ENCODE measurements at regions not wholly inside any gene's neighbourhood (a gene's known extent, or its start where the extent isn't known, plus 50 kb on each side); places are given as distances from the start of the nearest gene placed in this dataset.
"Not testable (repeated sequence)": the region's sequence is repeated elsewhere in the genome, so short reads cannot be mapped to it uniquely, and the experiment has no call there.

GRCh38 chr7:12831024-12831423 lies 143.6 kb downstream of the ARL4A start:
- Histone ChIP-seq H3K79me1 (ENCODE audit: low read length) (no peaks in the 10 kb centered on the region), H3K4me3 (ENCODE audit: low read length) (no peak overlapping the region), H2AK5ac (ENCODE audit: low read length) (no peak overlapping the region), H3K27me3 (ENCODE audit: insufficient read depth, low read length, poor library complexity) (no peaks in the 10 kb centered on the region), H3K4ac (ENCODE audit: low read depth, low read length) (no peak overlapping the region), H3K79me2 (ENCODE audit: control insufficient read depth, insufficient read depth, low read length) (no peaks in the 10 kb centered on the region), H4K5ac (ENCODE audit: low read length) (no peak overlapping the region), H2BK120ac (ENCODE audit: low read depth, low read length) (no peak overlapping the region), H3K18ac (ENCODE audit: low read length) (no peak overlapping the region), H3K9ac (ENCODE audit: low read length) (no peak overlapping the region), H2BK5ac (ENCODE audit: low read length) (no peak overlapping the region), H3K36me3 (ENCODE audit: control insufficient read depth, insufficient read depth, low read length) (no peaks in the 10 kb centered on the region), H3K56ac (ENCODE audit: low read length) (no peak overlapping the region), H3K27ac (ENCODE audit: low read depth, low read length) (no peak overlapping the region), H3K23ac (ENCODE audit: low read length) (no peak overlapping the region), H2BK15ac (replicated peaks; ENCODE audit: low read depth) (no peak overlapping the region), H3K4me2 (ENCODE audit: low read length) (no peak overlapping the region), H3K4me1 (ENCODE audit: control insufficient read depth, low read depth, low read length) (no peaks in the 10 kb centered on the region), H4K8ac (ENCODE audit: low read depth, low read length) (no peak overlapping the region)
- WGBS (ENCODE audit: extremely low coverage, insufficient coverage, low lambda C conversion rate): no CpG with 5 or more reads among the region's 3 CpGs
- DNase-seq: no peak

GRCh38 chr7:12833829-12834228 lies 146.4 kb downstream of the ARL4A start:
- WGBS (ENCODE audit: extremely low coverage, insufficient coverage, low lambda C conversion rate): no CpG with 5 or more reads among the region's 2 CpGs
- no peak for DNase-seq
- H3K18ac ChIP-seq (ENCODE audit: low read length): no peak overlapping the region

GRCh38 chr7:12834782-12835181 lies 147.3 kb downstream of the ARL4A start:
- no peak overlapping the region for H3K4me3 ChIP-seq (ENCODE audit: low read length)
- H4K5ac ChIP-seq (ENCODE audit: low read length): no peak overlapping the region
- H3K9ac ChIP-seq (ENCODE audit: low read length): no peak overlapping the region
- no peak overlapping the region for H2BK120ac ChIP-seq (ENCODE audit: low read depth, low read length)
- no peaks in the 10 kb centered on the region for H3K79me1 ChIP-seq (ENCODE audit: low read length)
- no peak overlapping the region for H3K4me2 ChIP-seq (ENCODE audit: low read length)
- H2BK15ac ChIP-seq (replicated peaks; ENCODE audit: low read depth): no peak overlapping the region
- H3K27ac ChIP-seq (ENCODE audit: low read depth, low read length): no peak overlapping the region
- H3K56ac ChIP-seq (ENCODE audit: low read length): no peak overlapping the region
- H3K23ac ChIP-seq (ENCODE audit: low read length): no peak overlapping the region
- no peaks in the 10 kb centered on the region for H3K79me2 ChIP-seq (ENCODE audit: control insufficient read depth, insufficient read depth, low read length)
- no CpG with 5 or more reads among the region's 1 CpG for WGBS (ENCODE audit: extremely low coverage, insufficient coverage, low lambda C conversion rate)
- H3K18ac ChIP-seq (ENCODE audit: low read length): no peak overlapping the region
- no peak overlapping the region for H2BK5ac ChIP-seq (ENCODE audit: low read length)
- no peak overlapping the region for H3K4ac ChIP-seq (ENCODE audit: low read depth, low read length)
- H3K4me1 ChIP-seq (ENCODE audit: control insufficient read depth, low read depth, low read length): no peaks in the 10 kb centered on the region
- no peak overlapping the region for H2AK5ac ChIP-seq (ENCODE audit: low read length)
- no peaks in the 10 kb centered on the region for H3K27me3 ChIP-seq (ENCODE audit: insufficient read depth, low read length, poor library complexity)
- H3K36me3 ChIP-seq (ENCODE audit: control insufficient read depth, insufficient read depth, low read length): no peaks in the 10 kb centered on the region
- DNase-seq: no peak
- no peak overlapping the region for H4K8ac ChIP-seq (ENCODE audit: low read depth, low read length)

More at GRCh38 chr7:12833829-12834228, 146.4 kb downstream of the ARL4A start:
- Histone ChIP-seq H2AK5ac (ENCODE audit: low read length) (no peak overlapping the region), H2BK15ac (replicated peaks; ENCODE audit: low read depth) (no peak overlapping the region), H3K4me2 (ENCODE audit: low read length) (no peak overlapping the region), H3K36me3 (ENCODE audit: control insufficient read depth, insufficient read depth, low read length) (no peaks in the 10 kb centered on the region), H2BK5ac (ENCODE audit: low read length) (no peak overlapping the region), H2BK120ac (ENCODE audit: low read depth, low read length) (no peak overlapping the region), H3K4ac (ENCODE audit: low read depth, low read length) (no peak overlapping the region), H3K9ac (ENCODE audit: low read length) (no peak overlapping the region), H4K8ac (ENCODE audit: low read depth, low read length) (no peak overlapping the region), H3K4me1 (ENCODE audit: control insufficient read depth, low read depth, low read length) (no peaks in the 10 kb centered on the region), H3K4me3 (ENCODE audit: low read length) (no peak overlapping the region), H3K23ac (ENCODE audit: low read length) (no peak overlapping the region), H3K27me3 (ENCODE audit: insufficient read depth, low read length, poor library complexity) (no peaks in the 10 kb centered on the region), H4K5ac (ENCODE audit: low read length) (no peak overlapping the region), H3K79me1 (ENCODE audit: low read length) (no peaks in the 10 kb centered on the region), H3K56ac (ENCODE audit: low read length) (no peak overlapping the region), H3K79me2 (ENCODE audit: control insufficient read depth, insufficient read depth, low read length) (no peaks in the 10 kb centered on the region), H3K27ac (ENCODE audit: low read depth, low read length) (no peak overlapping the region)

GRCh38 chr7:12839508-12840153 lies 152.2 kb downstream of the ARL4A start:
- no peak overlapping the region for H3K9ac ChIP-seq (ENCODE audit: low read length)
- no peak overlapping the region for H4K5ac ChIP-seq (ENCODE audit: low read length)
- no peak overlapping the region for H2BK15ac ChIP-seq (replicated peaks; ENCODE audit: low read depth)
- peak; percentile 71 for DNase-seq
- H3K79me2 ChIP-seq (ENCODE audit: control insufficient read depth, insufficient read depth, low read length): no peaks in the 10 kb centered on the region
- no peak overlapping the region for H3K56ac ChIP-seq (ENCODE audit: low read length)
- no peak overlapping the region for H3K23ac ChIP-seq (ENCODE audit: low read length)
- H3K4me3 ChIP-seq (ENCODE audit: low read length): no peak overlapping the region
- no peak overlapping the region for H3K18ac ChIP-seq (ENCODE audit: low read length)
- H3K4ac ChIP-seq (ENCODE audit: low read depth, low read length): no peak overlapping the region
- H3K4me2 ChIP-seq (ENCODE audit: low read length): no peak overlapping the region
- no peak overlapping the region for H2AK5ac ChIP-seq (ENCODE audit: low read length)
- H3K79me1 ChIP-seq (ENCODE audit: low read length): no peaks in the 10 kb centered on the region
- no peak overlapping the region for H4K8ac ChIP-seq (ENCODE audit: low read depth, low read length)
- WGBS (ENCODE audit: extremely low coverage, insufficient coverage, low lambda C conversion rate): no CpG with 5 or more reads among the region's 11 CpGs
- H3K36me3 ChIP-seq (ENCODE audit: control insufficient read depth, insufficient read depth, low read length): no peaks in the 10 kb centered on the region
- no peak overlapping the region for H3K27ac ChIP-seq (ENCODE audit: low read depth, low read length)
- H3K4me1 ChIP-seq (ENCODE audit: control insufficient read depth, low read depth, low read length): no peaks in the 10 kb centered on the region
- H2BK5ac ChIP-seq (ENCODE audit: low read length): no peak overlapping the region
- no peak overlapping the region for H2BK120ac ChIP-seq (ENCODE audit: low read depth, low read length)
- H3K27me3 ChIP-seq (ENCODE audit: insufficient read depth, low read length, poor library complexity): no peaks in the 10 kb centered on the region

GRCh38 chr7:12844732-12845131 lies 157.3 kb downstream of the ARL4A start:
- not testable (repeated sequence) for H2AK5ac ChIP-seq (ENCODE audit: low read length); DNase-seq; H3K4ac ChIP-seq (ENCODE audit: low read depth, low read length); H3K4me1 ChIP-seq (ENCODE audit: control insufficient read depth, low read depth, low read length); H3K79me1 ChIP-seq (ENCODE audit: low read length); H3K18ac ChIP-seq (ENCODE audit: low read length); H3K9ac ChIP-seq (ENCODE audit: low read length); H3K23ac ChIP-seq (ENCODE audit: low read length); H2BK5ac ChIP-seq (ENCODE audit: low read length); H4K5ac ChIP-seq (ENCODE audit: low read length); H3K27ac ChIP-seq (ENCODE audit: low read depth, low read length); H2BK120ac ChIP-seq (ENCODE audit: low read depth, low read length); H3K4me3 ChIP-seq (ENCODE audit: low read length); H3K56ac ChIP-seq (ENCODE audit: low read length); H3K79me2 ChIP-seq (ENCODE audit: control insufficient read depth, insufficient read depth, low read length); H3K27me3 ChIP-seq (ENCODE audit: insufficient read depth, low read length, poor library complexity); H4K8ac ChIP-seq (ENCODE audit: low read depth, low read length); H3K36me3 ChIP-seq (ENCODE audit: control insufficient read depth, insufficient read depth, low read length); H3K4me2 ChIP-seq (ENCODE audit: low read length); H2BK15ac ChIP-seq (replicated peaks; ENCODE audit: low read depth)

GRCh38 chr7:12847001-12847400 lies 159.6 kb downstream of the ARL4A start:
- Histone ChIP-seq H2BK5ac (ENCODE audit: low read length) (no peak overlapping the region), H3K79me1 (ENCODE audit: low read length) (no peaks in the 10 kb centered on the region), H3K9ac (ENCODE audit: low read length) (no peak overlapping the region), H3K56ac (ENCODE audit: low read length) (no peak overlapping the region), H3K4me3 (ENCODE audit: low read length) (no peak overlapping the region), H3K27me3 (ENCODE audit: insufficient read depth, low read length, poor library complexity) (no peaks in the 10 kb centered on the region), H2BK15ac (replicated peaks; ENCODE audit: low read depth) (no peak overlapping the region), H3K4me2 (ENCODE audit: low read length) (no peak overlapping the region), H4K5ac (ENCODE audit: low read length) (no peak overlapping the region), H3K36me3 (ENCODE audit: control insufficient read depth, insufficient read depth, low read length) (no peaks in the 10 kb centered on the region), H2BK120ac (ENCODE audit: low read depth, low read length) (no peak overlapping the region), H3K4me1 (ENCODE audit: control insufficient read depth, low read depth, low read length) (no peaks in the 10 kb centered on the region), H3K18ac (ENCODE audit: low read length) (no peak overlapping the region), H3K4ac (ENCODE audit: low read depth, low read length) (no peak overlapping the region), H3K79me2 (ENCODE audit: control insufficient read depth, insufficient read depth, low read length) (no peaks in the 10 kb centered on the region), H3K23ac (ENCODE audit: low read length) (no peak overlapping the region), H2AK5ac (ENCODE audit: low read length) (no peak overlapping the region), H4K8ac (ENCODE audit: low read depth, low read length) (no peak overlapping the region), H3K27ac (ENCODE audit: low read depth, low read length) (no peak overlapping the region)
- no peak for DNase-seq
- WGBS (ENCODE audit: extremely low coverage, insufficient coverage, low lambda C conversion rate): no CpG with 5 or more reads among the region's 1 CpG

Measured in mesendoderm (in vitro differentiated cells).